Heart left ventricle (tissue), 13 donors: ENCODE measurements at regions not wholly inside any gene's neighbourhood (a gene's known extent, or its start where the extent isn't known, plus 50 kb on each side); places are given as distances from the start of the nearest gene placed in this dataset.

Source experiments
- POLR2A ChIP-seq, 2 donors: fragments of 450-650 bp; IDR thresholded peaks; one replicate each; pipeline ENCODE4 v1.6.1; 2017; ENCODE audit warnings: antibody characterized with exemption in 2 of 2, mild to moderate bottlenecking in 2 of 2, moderate library complexity in 2 of 2
- TF ChIP-seq, protein P1 (sequence below), 12 donors: fragments of 200-600 bp; sonication (generic) in 4 of 12; IDR thresholded peaks; one replicate each; pipeline versions ENCODE4 v1.5.0 to v1.8.0; 2018 to 2022; ENCODE audit warnings: antibody characterized with exemption in 12 of 12, mild to moderate bottlenecking in 5 of 12
- donor health status: ischemic (EF 13 %, LVEDD 7.1; RV severe dilation, severe dysfunction).
- donor health status: DM: no; HTN: yes; CAD: no.
- donor health status: DM: no; HTN: no; CAD: no.
- donor health status: ischemic (EF 25% LVEDD 6.9; RV normal size, moderate dysfunction).
- donor health status: ischemic (EF 25% LVEDD 5.7; RV mildly dilated, moderate dysfunction).
- donor health status: ischemic (EF 35%, LVEDD 5.7; RV mildly dilated, moderate dysfunction).
- donor health status: nonischemic (EF 11% LVEDD 7.7; RV severe dilation, severe dysfunction).
- donor health status: DM: yes; HTN: yes; CAD: no.
- donor health status: PGD.
- donor health status: ischemic (EF 29% LVEDD 5.4; RV normal size, mild dysfunction).
- donor health status: nonischemic (EF 23%, LVEDD 6.1; RV moderate dilation, normal function).

DNA sequence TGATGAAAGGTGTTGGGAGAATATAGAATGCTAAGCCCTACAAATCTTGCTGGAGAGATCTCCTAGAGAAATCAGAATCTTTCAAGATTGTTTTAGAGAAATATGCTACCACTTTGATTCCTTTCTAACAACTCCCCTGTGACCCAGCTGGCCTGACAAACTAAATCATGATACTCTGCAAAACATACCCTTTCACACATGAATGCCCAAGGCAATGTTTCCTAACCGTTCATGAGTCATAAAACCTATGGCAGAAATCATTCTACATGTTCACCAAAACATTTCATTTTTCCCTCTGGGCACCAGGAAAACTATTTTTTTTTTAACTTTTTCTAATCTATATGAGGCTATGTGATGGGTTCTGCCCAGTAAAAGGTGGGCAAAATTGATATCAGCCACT lies 77.8 kb upstream of the SETBP1 start:
- TF ChIP-seq, protein P1, sequence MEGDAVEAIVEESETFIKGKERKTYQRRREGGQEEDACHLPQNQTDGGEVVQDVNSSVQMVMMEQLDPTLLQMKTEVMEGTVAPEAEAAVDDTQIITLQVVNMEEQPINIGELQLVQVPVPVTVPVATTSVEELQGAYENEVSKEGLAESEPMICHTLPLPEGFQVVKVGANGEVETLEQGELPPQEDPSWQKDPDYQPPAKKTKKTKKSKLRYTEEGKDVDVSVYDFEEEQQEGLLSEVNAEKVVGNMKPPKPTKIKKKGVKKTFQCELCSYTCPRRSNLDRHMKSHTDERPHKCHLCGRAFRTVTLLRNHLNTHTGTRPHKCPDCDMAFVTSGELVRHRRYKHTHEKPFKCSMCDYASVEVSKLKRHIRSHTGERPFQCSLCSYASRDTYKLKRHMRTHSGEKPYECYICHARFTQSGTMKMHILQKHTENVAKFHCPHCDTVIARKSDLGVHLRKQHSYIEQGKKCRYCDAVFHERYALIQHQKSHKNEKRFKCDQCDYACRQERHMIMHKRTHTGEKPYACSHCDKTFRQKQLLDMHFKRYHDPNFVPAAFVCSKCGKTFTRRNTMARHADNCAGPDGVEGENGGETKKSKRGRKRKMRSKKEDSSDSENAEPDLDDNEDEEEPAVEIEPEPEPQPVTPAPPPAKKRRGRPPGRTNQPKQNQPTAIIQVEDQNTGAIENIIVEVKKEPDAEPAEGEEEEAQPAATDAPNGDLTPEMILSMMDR (IDR thresholded peaks at IDR 0.05), result no peak
- TF ChIP-seq POLR2A (IDR thresholded peaks at IDR 0.05), result no peak
